Adrenal gland (tissue), 9 donors: ENCODE measurements at regions not wholly inside any gene's neighbourhood (a gene's known extent, or its start where the extent isn't known, plus 50 kb on each side); places are given as distances from the start of the nearest gene placed in this dataset.

Experiments used
- DNase-seq, 7 donors: peaks; one replicate each; pipeline ENCODE4 v3.0.0-alpha.2; 2019 to 2020
- H3K27ac ChIP-seq, 5 donors: fragments of 200-600 bp; sonication (generic) in 4 of 5; 1 replicate in 3 of 5; 2 replicates in 2 of 5; pipeline versions ENCODE4 v1.5.1 to v1.8.0; 2016 to 2020; ENCODE audit warnings: mild to moderate bottlenecking in 1 of 5
- H3K27me3 ChIP-seq: fragments of 200-600 bp; 2 replicates; pipeline ENCODE4 v1.8.0; 2021
- H3K36me3 ChIP-seq, 2 donors: fragments of 200-600 bp; replicated peaks in 1 of 2; 1 replicate in 1 of 2; 2 replicates in 1 of 2; pipeline versions ENCODE4 v1.5.1 to v1.8.0; 2018 to 2022
- H3K4me1 ChIP-seq, 2 donors: fragments of 200-600 bp; replicated peaks in 1 of 2; 1 replicate in 1 of 2; 2 replicates in 1 of 2; pipeline versions ENCODE4 v1.5.1 to v1.8.0; 2018 to 2021
- H3K4me3 ChIP-seq, 4 donors: fragments of 200-600 bp; sonication (generic) in 3 of 4; one replicate each; pipeline ENCODE4 v1.5.1; 2016 to 2018
- H3K9me3 ChIP-seq, 3 donors: fragments of 200-600 bp; sonication (generic) in 1 of 3; replicated peaks in 1 of 3; 1 replicate in 2 of 3; 2 replicates in 1 of 3; pipeline versions ENCODE4 v1.5.1 to v1.8.0; 2016 to 2021
- CTCF ChIP-seq, 6 experiments: fragments of 450-650 bp in 4 of 6; fragments of 200-600 bp in 2 of 6; sonication (generic) in 1 of 6; IDR thresholded peaks; 1 replicate in 5 of 6; 2 replicates in 1 of 6; pipeline versions ENCODE4 v1.5.1 to v1.8.0; 2016 to 2021; ENCODE audit warnings: antibody characterized with exemption in 6 of 6, mild to moderate bottlenecking in 2 of 6, moderate library complexity in 1 of 6
- POLR2A ChIP-seq, 2 donors: fragments of 450-650 bp; IDR thresholded peaks; one replicate each; pipeline ENCODE4 v1.6.1; 2017; ENCODE audit warnings: antibody characterized with exemption in 2 of 2, mild to moderate bottlenecking in 2 of 2, moderate library complexity in 1 of 2
- whole genome bisulfite sequencing, 4 donors: extraction: QIAGEN DNeasy Blood & Tissue Kit in 2 of 4; methylation state at CpG; one replicate each; pipeline versions ENCODE4 v1.1.5 to v1.1.7; 2013 to 2017; 5-methylcytosine and 5-hydroxymethylcytosine counted together
- intact Hi-C, 2 donors: fragments of 100-400 bp; cut with DNase I; formaldehyde crosslinking; loops; one replicate each; pipeline versions ENCODE4 v1.14.1 to v1.15.0; 2022 to 2023
- donor health status: healthy with polysubstance abuse.
- donor health status: Bipolar disorder and iron deficiency.
- donor health status: DM: yes; HTN: yes; CAD: no.
- donor health status: DM: no; HTN: no; CAD: no.
- donor health status: DM: no; HTN: no; CAD: no.

- intact Hi-C loops = no loop called here
- H3K9me3 ChIP-seq = no peaks in the 10 kb centered on the region
- H3K4me3 ChIP-seq = no peak overlapping the region
- H3K36me3 ChIP-seq = no peaks in the 10 kb centered on the region
- peaks cover 2 to 3% of the 10 kb centered on the region in 2 donors for H3K4me1 ChIP-seq
- H3K27me3 ChIP-seq = no peaks in the 10 kb centered on the region
- TF ChIP-seq POLR2A (IDR thresholded peaks at IDR 0.05) (no peak), CTCF (IDR thresholded peaks at IDR 0.05) (no peak)
- no peak for DNase-seq
- H3K27ac ChIP-seq = no peak overlapping the region
These were observed 649.0 kb upstream of the TBX3 start for GRCh38 chr12:115332945-115333344.

- 80 to 91% (median 82%) methylated on average over 3 of the region's 3 CpGs for WGBS, 4 donors
- H3K4me1 ChIP-seq = peaks cover 3 to 22% of the 10 kb centered on the region in 2 donors
- no peaks in the 10 kb centered on the region for H3K36me3 ChIP-seq
- no peak for TF ChIP-seq POLR2A (IDR thresholded peaks at IDR 0.05)
- TF ChIP-seq CTCF (IDR thresholded peaks at IDR 0.05) = no peak
- no peaks in the 10 kb centered on the region for H3K27me3 ChIP-seq
- intact Hi-C loops = no loop called here
- no peaks in the 10 kb centered on the region for H3K9me3 ChIP-seq
- DNase-seq = no peak
- no peak overlapping the region for H3K4me3 ChIP-seq
- peak overlapping the region in 3 of 5 donors; percentile 3 to 62 (median 60) for H3K27ac ChIP-seq
These were observed 641.9 kb upstream of the TBX3 start for GRCh38 chr12:115325858-115326257.

GRCh38 chr12:115324949-115325593, 641.1 kb upstream of the TBX3 start:
- peak overlapping the region; percentile 10 to 69 (median 60) for H3K27ac ChIP-seq
- H3K9me3 ChIP-seq = no peaks in the 10 kb centered on the region
- peaks cover 3 to 22% of the 10 kb centered on the region in 2 donors for H3K4me1 ChIP-seq
- H3K36me3 ChIP-seq = no peaks in the 10 kb centered on the region
- 19 to 37% (median 33%) methylated on average over 5 of the region's 5 CpGs for WGBS, 4 donors
- no peak for DNase-seq
- no peaks in the 10 kb centered on the region for H3K27me3 ChIP-seq
- intact Hi-C loops = no loop called here
- TF ChIP-seq POLR2A (IDR thresholded peaks at IDR 0.05) (no peak), CTCF (IDR thresholded peaks at IDR 0.05) (no peak)
- no peak overlapping the region for H3K4me3 ChIP-seq

GRCh38 chr12:115323223-115323905, 639.4 kb upstream of the TBX3 start:
- DNase-seq = no peak
- peaks cover 3 to 22% of the 10 kb centered on the region in 2 donors for H3K4me1 ChIP-seq
- H3K9me3 ChIP-seq = no peaks in the 10 kb centered on the region
- no peak overlapping the region for H3K4me3 ChIP-seq
- no peaks in the 10 kb centered on the region for H3K36me3 ChIP-seq
- intact Hi-C loops = no loop called here
- WGBS, 4 donors = 78 to 96% (median 91%) methylated on average over 3 of the region's 3 CpGs
- TF ChIP-seq POLR2A (IDR thresholded peaks at IDR 0.05) (no peak), CTCF (IDR thresholded peaks at IDR 0.05) (no peak)
- H3K27me3 ChIP-seq = no peaks in the 10 kb centered on the region
- H3K27ac ChIP-seq = peak overlapping the region in 1 of 5 donors; percentile 0
